ENCODE measurements at regions not wholly inside any gene's neighbourhood (a gene's known extent, or its start where the extent isn't known, plus 50 kb on each side); places are given as distances from the start of the nearest gene placed in this dataset.

DNA sequence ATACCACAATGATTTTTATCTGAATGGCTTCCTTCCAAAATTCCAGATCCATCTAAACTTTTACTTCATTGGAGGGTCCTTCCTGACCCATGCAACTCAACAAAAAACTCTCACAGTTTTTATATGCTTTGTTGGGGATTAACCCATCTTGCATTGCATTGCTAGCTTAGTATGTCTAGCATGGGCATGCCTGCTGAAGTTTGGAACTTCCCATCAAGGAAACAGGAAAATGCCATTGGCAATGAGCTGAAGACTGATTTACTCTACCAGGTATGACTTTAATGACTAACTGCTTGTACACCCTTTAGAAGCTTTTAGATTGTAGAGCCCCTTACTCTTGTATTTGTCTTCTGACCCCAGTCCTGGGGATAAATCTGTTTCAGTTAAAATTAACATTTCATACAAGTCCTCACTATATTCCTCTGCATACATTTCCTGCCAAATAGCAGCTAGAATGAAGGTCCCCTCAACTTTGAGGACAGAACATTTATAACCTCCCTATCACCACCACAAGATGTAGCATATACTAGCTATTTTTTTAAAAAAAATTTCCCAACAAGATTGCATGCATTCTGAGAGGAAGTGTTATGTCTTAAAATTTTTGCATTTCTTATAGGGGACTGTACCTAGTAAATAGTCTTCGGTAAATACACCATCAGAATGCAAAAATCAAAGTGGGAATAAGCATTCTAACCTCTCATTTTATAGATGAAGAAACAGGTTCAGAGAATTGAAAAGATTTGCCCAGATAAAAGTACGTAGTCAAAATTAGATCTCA is 52.5 kb upstream of the ATXN3L start:
- no peaks in the 10 kb centered on the region for H3K27me3 ChIP-seq
- H3K4me3 ChIP-seq: no peak overlapping the region
- no peaks in the 10 kb centered on the region for H3K9me3 ChIP-seq (ENCODE audit: low read depth)
- H3K27ac ChIP-seq: no peak overlapping the region
- H3K36me3 ChIP-seq: no peaks in the 10 kb centered on the region
- DNase-seq (ENCODE audit: low read depth in 1 of 2, low spot score in 1 of 2): no peak
- TF ChIP-seq CTCF (IDR thresholded peaks at IDR 0.05; ENCODE audit: low read depth, low read length): no peak
- H3K4me1 ChIP-seq (ENCODE audit: low read depth): no peaks in the 10 kb centered on the region

GRCh38 chrX:13371186-13371585 is 51.3 kb upstream of the ATXN3L start:
- TF ChIP-seq CTCF (IDR thresholded peaks at IDR 0.05; ENCODE audit: low read depth, low read length): no peak
- no peaks in the 10 kb centered on the region for H3K9me3 ChIP-seq (ENCODE audit: low read depth)
- no peaks in the 10 kb centered on the region for H3K36me3 ChIP-seq
- DNase-seq (ENCODE audit: low read depth in 1 of 2, low spot score in 1 of 2): no peak
- H3K4me1 ChIP-seq (ENCODE audit: low read depth): no peaks in the 10 kb centered on the region
- no peak overlapping the region for H3K27ac ChIP-seq
- no peaks in the 10 kb centered on the region for H3K27me3 ChIP-seq
- no peak overlapping the region for H3K4me3 ChIP-seq

DNA sequence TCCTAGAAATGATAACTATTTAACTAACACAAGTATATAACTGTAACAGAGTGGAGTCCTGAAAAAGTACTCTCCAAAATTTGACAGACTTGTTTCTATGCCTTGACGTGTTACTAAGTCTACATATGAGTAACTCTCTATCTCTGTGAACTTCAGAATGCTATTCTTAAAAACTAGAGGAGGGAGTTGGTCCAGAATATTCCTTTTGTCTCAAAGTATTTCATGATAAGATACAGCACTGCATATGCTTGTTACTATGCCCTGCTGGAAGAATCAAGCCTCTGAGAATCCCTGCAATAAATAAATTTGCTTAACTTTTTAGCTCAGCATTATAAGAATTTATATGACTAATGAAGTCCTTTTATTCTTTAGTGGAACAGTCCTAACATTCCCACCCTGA is 50.9 kb upstream of the ATXN3L start:
- no peak for DNase-seq (ENCODE audit: low read depth in 1 of 2, low spot score in 1 of 2)
- Histone ChIP-seq H3K27me3 (no peaks in the 10 kb centered on the region), H3K36me3 (no peaks in the 10 kb centered on the region), H3K27ac (no peak overlapping the region), H3K9me3 (ENCODE audit: low read depth) (no peaks in the 10 kb centered on the region), H3K4me3 (no peak overlapping the region), H3K4me1 (ENCODE audit: low read depth) (no peaks in the 10 kb centered on the region)
- no peak for TF ChIP-seq CTCF (IDR thresholded peaks at IDR 0.05; ENCODE audit: low read depth, low read length)
